H9 (cell line): ENCODE measurements at regions not wholly inside any gene's neighbourhood (a gene's known extent, or its start where the extent isn't known, plus 50 kb on each side); places are given as distances from the start of the nearest gene placed in this dataset.

Experiments used
- DNase-seq: peaks from one replicate; pipeline ENCODE4 v3.0.0-alpha.2; 2017
- H2AFZ ChIP-seq: one replicate; pipeline ENCODE4 v1.6.1; 2013; ENCODE audit warnings: mild to moderate bottlenecking, low read length, control low read depth, moderate library complexity
- H2AK5ac ChIP-seq: 2 replicates; pipeline ENCODE4 v1.6.1; 2013; ENCODE audit warnings: low read length, control low read depth, mixed read lengths; ENCODE audit not compliant: insufficient read length
- H2BK120ac ChIP-seq: one replicate; pipeline ENCODE4 v1.6.1; 2013; ENCODE audit warnings: low read depth, mild to moderate bottlenecking, low read length, control low read depth, inconsistent platforms; ENCODE audit not compliant: poor library complexity, severe bottlenecking
- H2BK12ac ChIP-seq: 2 replicates; pipeline ENCODE4 v1.6.1; 2013; ENCODE audit warnings: low read length, control low read depth, mixed read lengths, low read depth; ENCODE audit not compliant: insufficient read length
- H2BK15ac ChIP-seq: 2 replicates; pipeline ENCODE4 v1.6.1; 2013; ENCODE audit warnings: low read depth, low read length, control low read depth
- H2BK20ac ChIP-seq: one replicate; pipeline ENCODE4 v1.6.1; 2013; ENCODE audit warnings: low read depth, mild to moderate bottlenecking, low read length, control low read depth, inconsistent platforms; ENCODE audit not compliant: poor library complexity, severe bottlenecking
- H2BK5ac ChIP-seq: 2 replicates; pipeline ENCODE4 v1.6.1; 2013; ENCODE audit warnings: low read length, control low read depth, mixed read lengths; ENCODE audit not compliant: insufficient read length
- H3K14ac ChIP-seq: 2 replicates; pipeline ENCODE4 v1.6.1; 2013; ENCODE audit warnings: low read length, control low read depth; ENCODE audit not compliant: insufficient read depth
- H3K18ac ChIP-seq: 2 replicates; pipeline ENCODE4 v1.6.1; 2013; ENCODE audit warnings: low read depth, mild to moderate bottlenecking, mixed read lengths, low read length, control low read depth; ENCODE audit not compliant: insufficient read length
- H3K23ac ChIP-seq: 2 replicates; pipeline ENCODE4 v1.6.1; 2013; ENCODE audit warnings: low read length, control low read depth, mixed read lengths, low read depth; ENCODE audit not compliant: insufficient read length
- H3K23me2 ChIP-seq: 2 replicates; pipeline ENCODE4 v1.6.1; 2013; ENCODE audit warnings: low read depth, mild to moderate bottlenecking, mixed read lengths, low read length, control low read depth; ENCODE audit not compliant: insufficient read length, poor library complexity, severe bottlenecking
- H3K27ac ChIP-seq: 2 replicates; pipeline ENCODE4 v1.5.1; 2013; ENCODE audit warnings: low read length, control low read depth, mixed read lengths, low read depth; ENCODE audit not compliant: insufficient read length
- H3K27me3 ChIP-seq: 2 replicates; pipeline ENCODE4 v1.6.1; 2013; ENCODE audit warnings: low read length, control low read depth, inconsistent platforms; ENCODE audit not compliant: insufficient read depth
- H3K4ac ChIP-seq: 2 replicates; pipeline ENCODE4 v1.6.1; 2013; ENCODE audit warnings: low read depth, mild to moderate bottlenecking, control low read depth, inconsistent platforms, low read length, moderate library complexity
- H3K4me1 ChIP-seq: 2 replicates; pipeline ENCODE4 v1.6.1; 2013; ENCODE audit warnings: low read length, control low read depth, inconsistent platforms; ENCODE audit not compliant: insufficient read depth
- H3K4me2 ChIP-seq: 2 replicates; pipeline ENCODE4 v1.6.1; 2013; ENCODE audit warnings: low read length, control low read depth, mixed read lengths; ENCODE audit not compliant: insufficient read length, insufficient read depth
- H3K56ac ChIP-seq: 2 replicates; pipeline ENCODE4 v1.6.1; 2013; ENCODE audit warnings: low read depth, mild to moderate bottlenecking, mixed read lengths, low read length, control low read depth; ENCODE audit not compliant: insufficient read length
- H3K79me1 ChIP-seq: 2 replicates; pipeline ENCODE4 v1.6.1; 2013; ENCODE audit warnings: low read depth, mild to moderate bottlenecking, moderate library complexity, low read length, control low read depth, inconsistent platforms; ENCODE audit not compliant: insufficient read depth, poor library complexity, severe bottlenecking
- H3K79me2 ChIP-seq: 2 replicates; pipeline ENCODE4 v1.6.1; 2013; ENCODE audit warnings: low read length, control low read depth, inconsistent platforms; ENCODE audit not compliant: insufficient read depth
- H3K9ac ChIP-seq: 2 replicates; pipeline ENCODE4 v1.6.1; 2013; ENCODE audit warnings: low read length, control low read depth, mixed read lengths; ENCODE audit not compliant: insufficient read length; ENCODE audit errors: extremely low read depth
- H3K9me3 ChIP-seq: one replicate; pipeline ENCODE4 v1.6.1; 2013; ENCODE audit warnings: low read depth, low read length, inconsistent platforms; ENCODE audit not compliant: control insufficient read depth
- H3T11ph ChIP-seq: one replicate; pipeline ENCODE4 v1.6.1; 2013; ENCODE audit warnings: mild to moderate bottlenecking, low read length, control low read depth, inconsistent platforms
- H4K20me1 ChIP-seq: one replicate; pipeline ENCODE4 v1.6.1; 2013; ENCODE audit not compliant: control insufficient read depth, insufficient read length, insufficient read depth
- H4K5ac ChIP-seq: 2 replicates; pipeline ENCODE4 v1.6.1; 2013; ENCODE audit warnings: low read depth, mild to moderate bottlenecking, mixed read lengths, low read length, control low read depth; ENCODE audit not compliant: insufficient read length
- H4K8ac ChIP-seq: replicated peaks from 2 replicates; pipeline ENCODE4 v1.6.1; 2013; ENCODE audit warnings: low read length, control low read depth, mixed read lengths, low read depth; ENCODE audit not compliant: insufficient read length
- H4K91ac ChIP-seq: 2 replicates; pipeline ENCODE4 v1.6.1; 2013; ENCODE audit warnings: low read depth, mild to moderate bottlenecking, moderate library complexity, mixed read lengths, low read length, control low read depth; ENCODE audit not compliant: insufficient read length
- H3K27ac Mint-ChIP-seq, 3 experiments: 2 replicates in 2 of 3; 3 replicates in 1 of 3; pipeline ENCODE4 v1.8.0; 2020 to 2021; ENCODE audit warnings: mixed read lengths in 3 of 3, mild to moderate bottlenecking in 1 of 3, moderate library complexity in 1 of 3
- H3K27me3 Mint-ChIP-seq: 2 replicates; pipeline ENCODE4 v1.8.0; 2021; ENCODE audit warnings: low read depth, mild to moderate bottlenecking, moderate library complexity, mixed read lengths
- H3K36me3 Mint-ChIP-seq, 3 experiments: 2 replicates in 2 of 3; 3 replicates in 1 of 3; pipeline ENCODE4 v1.8.0; 2020 to 2021; ENCODE audit warnings: low read depth in 3 of 3, mixed read lengths in 3 of 3; ENCODE audit not compliant: insufficient read depth in 1 of 3
- H3K4me1 Mint-ChIP-seq, 2 experiments: 2 replicates each; pipeline ENCODE4 v1.8.0; 2020; ENCODE audit warnings: mixed read lengths in 2 of 2
- H3K4me3 Mint-ChIP-seq, 2 experiments: 2 replicates in 1 of 2; 3 replicates in 1 of 2; pipeline ENCODE4 v1.8.0; 2020 to 2021; ENCODE audit warnings: mild to moderate bottlenecking in 2 of 2, mixed read lengths in 2 of 2, moderate library complexity in 1 of 2
- H3K9me3 Mint-ChIP-seq, 2 experiments: 2 replicates in 1 of 2; 3 replicates in 1 of 2; pipeline ENCODE4 v1.8.0; 2020; ENCODE audit warnings: mild to moderate bottlenecking in 2 of 2, mixed read lengths in 2 of 2, moderate library complexity in 1 of 2
- WGBS: extraction: QIAGEN DNeasy Blood & Tissue Kit; methylation state at CpG from one replicate; pipeline ENCODE4 v1.1.7; 2013; ENCODE audit warnings: missing lambda C conversion rate, low lambda C conversion rate, mixed read lengths; ENCODE audit not compliant: insufficient read length; ENCODE audit errors: extremely low coverage; 5-methylcytosine and 5-hydroxymethylcytosine counted together
- TF ChIP-seq, protein P1 (sequence below): fragments of 200-600 bp; sonication (generic); conservative IDR thresholded peaks from 3 replicates; pipeline ENCODE4 v1.8.0; 2021; ENCODE audit warnings: antibody characterized with exemption, mild to moderate bottlenecking

DNA sequence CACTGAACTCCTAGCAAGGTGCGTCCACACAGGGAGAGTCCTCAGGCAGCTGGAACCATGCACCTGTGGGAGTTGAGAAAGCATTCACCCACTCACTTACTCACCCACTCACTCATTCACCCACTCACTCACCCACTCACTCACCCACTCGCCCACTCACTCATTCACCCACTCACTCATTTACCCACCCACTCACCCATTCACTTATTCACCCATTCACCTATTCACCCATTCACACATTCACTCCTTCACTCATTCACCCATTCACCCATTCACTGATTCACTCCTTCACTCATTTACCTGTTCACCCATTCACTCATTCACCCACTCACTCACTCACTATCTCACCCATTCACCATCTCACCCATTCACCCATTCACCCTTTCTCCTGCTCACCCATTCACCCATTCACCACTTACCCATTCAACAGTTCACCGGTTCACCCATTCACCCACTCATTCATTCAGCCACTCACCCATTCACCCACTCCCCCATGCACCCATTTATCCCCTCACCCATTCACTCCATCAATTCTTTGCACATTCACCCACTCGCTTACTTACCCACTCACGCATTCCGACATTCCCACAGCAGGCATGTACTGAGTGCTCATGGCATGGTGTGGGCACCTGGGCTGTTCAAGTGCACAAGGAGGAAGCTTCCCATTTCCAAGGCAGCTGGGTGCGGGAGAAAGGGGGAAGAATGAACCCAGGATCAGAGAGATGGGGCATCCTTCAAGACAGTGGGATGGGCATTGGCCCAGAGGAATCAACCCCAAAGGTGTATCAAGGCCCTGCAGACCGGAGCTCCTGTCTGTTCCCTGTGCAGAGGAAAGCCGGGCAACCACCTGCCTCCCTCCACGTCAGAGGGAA is 135.2 kb upstream of the C14orf180 start:
- Histone ChIP-seq H3K56ac (no peak overlapping the region), H3K9me3 (no peaks in the 10 kb centered on the region), H3K14ac (no peak overlapping the region), H3K4ac (no peak overlapping the region), H2AK5ac (no peak overlapping the region), H3K79me1 (no peaks in the 10 kb centered on the region), H2BK120ac (no peak overlapping the region), H4K91ac (no peak overlapping the region), H3K4me1 (no peaks in the 10 kb centered on the region; the same call in 1 of the 2 replicates), H3K27me3 (no peaks in the 10 kb centered on the region), H3K4me2 (no peak overlapping the region), H3T11ph (no peak overlapping the region), H3K23ac (no peak overlapping the region), H3K23me2 (no peaks in the 10 kb centered on the region), H3K79me2 (no peaks in the 10 kb centered on the region), H3K9ac (no peak overlapping the region), H4K5ac (no peak overlapping the region), H3K27ac (no peak overlapping the region), H2BK12ac (no peak overlapping the region), H2BK15ac (no peak overlapping the region), H3K18ac (no peak overlapping the region), H4K20me1 (no peaks in the 10 kb centered on the region), H2BK20ac (no peak overlapping the region), H2AFZ (no peak overlapping the region), H2BK5ac (no peak overlapping the region), H4K8ac (no peak overlapping the region)
- TF ChIP-seq, protein P1, sequence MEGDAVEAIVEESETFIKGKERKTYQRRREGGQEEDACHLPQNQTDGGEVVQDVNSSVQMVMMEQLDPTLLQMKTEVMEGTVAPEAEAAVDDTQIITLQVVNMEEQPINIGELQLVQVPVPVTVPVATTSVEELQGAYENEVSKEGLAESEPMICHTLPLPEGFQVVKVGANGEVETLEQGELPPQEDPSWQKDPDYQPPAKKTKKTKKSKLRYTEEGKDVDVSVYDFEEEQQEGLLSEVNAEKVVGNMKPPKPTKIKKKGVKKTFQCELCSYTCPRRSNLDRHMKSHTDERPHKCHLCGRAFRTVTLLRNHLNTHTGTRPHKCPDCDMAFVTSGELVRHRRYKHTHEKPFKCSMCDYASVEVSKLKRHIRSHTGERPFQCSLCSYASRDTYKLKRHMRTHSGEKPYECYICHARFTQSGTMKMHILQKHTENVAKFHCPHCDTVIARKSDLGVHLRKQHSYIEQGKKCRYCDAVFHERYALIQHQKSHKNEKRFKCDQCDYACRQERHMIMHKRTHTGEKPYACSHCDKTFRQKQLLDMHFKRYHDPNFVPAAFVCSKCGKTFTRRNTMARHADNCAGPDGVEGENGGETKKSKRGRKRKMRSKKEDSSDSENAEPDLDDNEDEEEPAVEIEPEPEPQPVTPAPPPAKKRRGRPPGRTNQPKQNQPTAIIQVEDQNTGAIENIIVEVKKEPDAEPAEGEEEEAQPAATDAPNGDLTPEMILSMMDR: no peak
- Mint-ChIP-seq H3K4me1 (peaks cover 9 to 12% of the 10 kb centered on the region in 2 experiments), H3K27me3 (peaks cover 26% of the 10 kb centered on the region), H3K36me3 (no peaks in the 10 kb centered on the region), H3K4me3 (no peak overlapping the region), H3K27ac (no peak overlapping the region), H3K9me3 (peaks cover 14 to 15% of the 10 kb centered on the region in 2 experiments)
- DNase-seq: no peak
- 100% methylated on average over 3 of the region's 10 CpGs for WGBS
